ENCODE measurements at regions not wholly inside any gene's neighbourhood (a gene's known extent, or its start where the extent isn't known, plus 50 kb on each side); places are given as distances from the start of the nearest gene placed in this dataset.

- FAIRE-seq (no peak), DNase-seq (ENCODE audit: low spot score) (no peak)
Measured at GRCh38 chr10:2867788-2868299, 199.5 kb upstream of the PFKP start.

DNA sequence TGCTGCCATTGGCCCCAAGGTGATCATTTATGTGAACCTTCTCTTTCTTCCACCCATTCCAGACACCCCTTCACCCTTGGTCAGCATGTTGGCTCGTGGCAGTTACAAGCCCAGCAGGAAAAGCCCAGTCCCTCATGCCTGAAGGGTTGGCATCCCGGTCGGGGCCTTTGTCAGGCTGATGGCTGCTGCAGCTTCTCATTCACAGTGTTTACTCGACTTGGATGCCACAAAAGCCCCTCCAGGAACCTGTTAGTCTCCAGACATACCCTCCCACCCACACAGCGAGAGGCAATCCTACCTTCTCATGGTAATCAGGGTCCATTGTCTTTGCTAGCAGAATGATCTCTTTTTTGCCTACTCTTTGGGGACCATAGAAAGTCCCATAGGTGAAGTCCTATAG is 200.8 kb upstream of the PFKP start:
- FAIRE-seq: no peak
- no peak for DNase-seq (ENCODE audit: low spot score)

- FAIRE-seq: no peak
- DNase-seq (ENCODE audit: low spot score): no peak
Measured at GRCh38 chr10:2861632-2862210, 205.6 kb upstream of the PFKP start.

DNA sequence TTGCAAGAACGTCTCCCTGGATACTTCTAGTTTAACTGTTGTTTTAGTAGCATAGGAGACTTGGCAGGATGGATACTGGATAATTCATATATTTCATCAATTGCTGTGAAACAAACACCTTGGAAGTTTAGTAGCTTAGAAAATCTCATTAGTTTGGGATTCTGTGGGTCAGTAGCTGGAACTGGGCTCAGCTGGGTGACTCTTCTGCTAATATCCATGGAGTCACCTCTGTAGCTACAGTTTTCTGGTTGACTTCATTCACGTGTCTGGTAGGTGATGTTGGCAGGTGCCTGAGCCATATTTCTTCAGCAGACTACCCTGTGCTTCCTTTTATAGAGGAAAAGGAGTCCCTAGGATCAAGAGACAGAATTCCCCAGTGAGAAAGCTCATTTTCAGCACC is 208.9 kb upstream of the PFKP start:
- DNase-seq (ENCODE audit: low spot score) (no peak), FAIRE-seq (no peak)

DNA sequence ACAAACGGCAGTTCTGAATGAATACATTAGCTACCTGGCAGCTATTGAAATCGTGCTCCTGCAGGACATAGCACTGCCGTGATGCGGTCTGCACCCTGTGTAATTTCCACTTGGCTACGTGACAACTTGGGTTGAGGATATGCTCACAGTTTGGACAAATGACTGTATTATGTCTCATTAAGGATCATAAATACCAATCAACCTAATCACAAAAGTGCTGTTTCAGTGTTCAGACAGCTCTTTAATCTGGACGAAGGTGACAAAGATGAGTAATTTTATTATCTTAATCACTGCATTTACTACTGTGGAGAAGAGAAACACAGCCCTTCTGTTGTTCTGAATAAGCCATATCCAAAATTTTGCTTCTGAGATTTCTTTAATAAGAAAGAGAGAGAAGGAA is 210.8 kb upstream of the PFKP start:
- no peak for FAIRE-seq
- no peak for DNase-seq (ENCODE audit: low spot score)

DNA sequence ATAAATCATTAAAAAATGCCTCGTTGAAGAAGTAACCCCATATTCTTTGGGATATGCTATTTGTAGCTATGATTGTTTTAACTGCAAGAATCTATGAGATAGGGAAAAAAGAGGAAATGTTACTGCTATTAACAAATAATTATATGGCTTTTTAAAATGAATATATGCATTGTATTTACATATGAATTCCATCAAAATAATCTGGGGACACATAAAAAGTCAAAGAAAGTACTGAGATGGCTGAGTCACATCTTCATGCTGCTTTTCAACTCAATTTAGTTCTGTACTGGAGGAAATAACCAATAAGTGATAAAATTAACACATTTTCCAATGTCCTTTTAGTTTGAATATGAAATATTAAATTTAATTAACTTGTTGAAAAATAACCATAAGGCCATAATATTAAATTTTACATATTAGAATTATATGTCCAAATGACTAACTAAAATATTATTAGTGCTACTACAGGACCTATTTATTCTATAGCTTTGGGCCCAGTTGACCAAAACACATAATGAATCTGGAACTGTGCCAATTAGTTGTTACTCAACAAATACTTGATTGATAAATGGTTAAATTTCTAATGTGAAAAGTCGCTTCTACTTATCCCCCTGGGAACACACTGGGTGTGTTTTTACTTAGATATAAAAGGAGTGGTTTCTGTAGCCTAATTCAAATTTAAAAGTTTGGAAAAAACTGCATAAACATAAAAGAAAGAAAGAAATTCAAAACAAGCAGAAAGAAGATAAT is 214.6 kb upstream of the PFKP start:
- FAIRE-seq (no peak), DNase-seq (ENCODE audit: low spot score) (no peak)

- DNase-seq (ENCODE audit: low spot score): no peak
- no peak for FAIRE-seq
Measured at GRCh38 chr10:2851566-2851965, 215.8 kb upstream of the PFKP start.

- no peak for FAIRE-seq
- no peak for DNase-seq (ENCODE audit: low spot score)
Measured at GRCh38 chr10:2850202-2850601, 217.1 kb upstream of the PFKP start.

- DNase-seq (ENCODE audit: low spot score) (no peak), FAIRE-seq (no peak)
Measured at GRCh38 chr10:2844925-2845324, 222.4 kb upstream of the PFKP start.

- FAIRE-seq (no peak), DNase-seq (ENCODE audit: low spot score) (peak; percentile 12)
Measured at GRCh38 chr10:2839081-2839725, 228.1 kb upstream of the PFKP start.

GRCh38 chr10:2837674-2838073 is 229.7 kb upstream of the PFKP start:
- no peak for DNase-seq (ENCODE audit: low spot score)
- no peak for FAIRE-seq

DNA sequence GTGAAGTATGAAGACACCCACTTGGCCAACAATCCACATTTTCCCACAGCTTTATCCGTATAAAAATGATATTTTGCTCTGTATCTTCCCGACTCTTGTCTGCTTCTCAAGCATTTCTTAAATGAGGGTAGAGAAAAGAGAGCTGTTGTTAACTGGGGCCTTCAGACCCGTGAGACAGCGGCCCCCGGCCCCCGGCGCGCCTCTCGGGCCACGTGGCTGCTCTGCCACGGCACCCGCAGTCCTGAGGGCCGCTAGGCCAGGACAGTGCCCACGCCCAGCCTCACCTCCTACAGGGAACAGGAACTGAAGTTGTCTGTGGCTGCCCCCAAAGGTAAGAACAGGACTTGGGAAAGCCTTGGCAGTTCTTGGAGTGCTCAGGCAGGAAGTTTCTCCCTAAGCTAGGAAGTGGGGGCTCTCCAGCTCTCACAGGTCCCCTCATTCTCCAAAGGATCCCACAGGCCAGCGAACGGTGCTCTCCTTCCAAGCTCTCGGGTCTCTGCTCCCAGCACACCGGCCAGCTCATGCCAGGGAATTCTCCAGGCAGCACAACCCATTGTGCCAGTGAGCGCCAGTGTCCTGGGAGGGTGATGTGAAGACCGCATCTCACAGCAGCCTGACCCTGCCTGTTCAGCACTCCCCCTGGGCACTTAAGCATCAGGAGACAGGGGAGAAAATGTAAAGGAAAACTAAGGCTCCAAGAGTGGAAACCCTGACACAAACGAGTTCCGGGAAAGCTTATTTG is 230.3 kb upstream of the PFKP start:
- FAIRE-seq (no peak), DNase-seq (ENCODE audit: low spot score) (no peak)

DNA sequence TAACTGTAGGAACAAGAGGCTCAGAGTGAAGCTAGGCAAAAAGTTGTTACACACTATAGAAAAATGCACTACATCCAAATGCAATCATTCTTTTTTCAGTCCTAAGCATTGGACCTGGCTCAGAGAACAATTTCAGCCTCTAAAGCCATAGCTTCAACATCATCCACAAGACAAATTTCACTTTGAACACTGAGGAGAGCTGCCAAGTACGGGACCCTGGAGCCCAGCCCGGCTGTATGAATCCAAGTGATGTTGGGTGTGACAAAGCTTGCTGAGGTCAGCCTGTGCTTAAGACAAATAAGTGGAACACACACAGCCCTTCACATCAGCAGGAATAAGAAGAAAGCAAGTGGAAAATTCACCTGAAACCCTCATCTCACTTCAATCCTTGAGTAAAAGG is 233.1 kb upstream of the PFKP start:
- DNase-seq (ENCODE audit: low spot score) (no peak), FAIRE-seq (no peak)

- no peak for FAIRE-seq
- DNase-seq (ENCODE audit: low spot score): no peak
Measured at GRCh38 chr10:2831509-2831908, 235.8 kb upstream of the PFKP start.

DNA sequence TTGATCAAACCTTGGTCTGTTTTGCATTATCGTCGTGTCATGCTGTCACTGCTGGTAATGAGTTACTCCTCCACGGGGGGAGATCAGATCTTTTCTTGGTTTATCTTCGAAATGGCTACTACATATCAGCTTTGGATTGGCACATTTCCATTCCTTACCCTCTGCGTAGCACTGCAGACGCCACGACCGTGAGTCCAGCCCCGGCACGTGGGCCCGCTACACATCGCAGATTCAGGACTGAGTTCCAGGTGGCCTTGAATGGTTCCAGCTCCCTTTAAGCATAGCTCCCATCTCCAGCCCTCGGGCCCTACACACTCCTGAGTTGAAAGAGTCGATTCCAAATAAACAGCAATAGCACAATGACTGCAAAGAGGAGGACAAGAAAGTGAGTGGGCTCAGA is 238.6 kb upstream of the PFKP start:
- no peak for DNase-seq (ENCODE audit: low spot score)
- FAIRE-seq: no peak

- FAIRE-seq: no peak
- no peak for DNase-seq (ENCODE audit: low spot score)
Measured at GRCh38 chr10:2826675-2827074, 240.7 kb upstream of the PFKP start.

DNA sequence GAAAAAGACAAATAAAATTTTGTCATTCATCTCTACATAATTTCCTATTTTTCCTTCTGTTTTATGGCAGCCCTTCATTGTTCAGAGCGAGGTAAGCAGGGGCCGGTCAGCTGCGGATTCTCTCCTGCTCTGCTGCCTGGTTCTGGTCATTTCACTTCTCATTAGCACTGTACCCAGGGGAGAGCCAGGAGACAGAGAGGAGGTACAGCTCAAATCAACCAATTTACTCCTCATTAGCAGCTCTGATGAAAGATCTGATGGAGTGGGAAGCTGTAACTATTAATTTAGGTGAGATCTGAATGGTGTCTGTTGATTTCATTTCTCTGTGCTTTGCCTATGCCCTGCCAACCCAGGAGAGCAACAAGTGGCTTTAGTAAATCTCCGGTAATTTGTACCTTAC is 241.5 kb upstream of the PFKP start:
- FAIRE-seq (no peak), DNase-seq (ENCODE audit: low spot score) (no peak)

- DNase-seq (ENCODE audit: low spot score) (no peak), FAIRE-seq (no peak)
Measured at GRCh38 chr10:2817940-2818636, 249.3 kb upstream of the PFKP start.

DNA sequence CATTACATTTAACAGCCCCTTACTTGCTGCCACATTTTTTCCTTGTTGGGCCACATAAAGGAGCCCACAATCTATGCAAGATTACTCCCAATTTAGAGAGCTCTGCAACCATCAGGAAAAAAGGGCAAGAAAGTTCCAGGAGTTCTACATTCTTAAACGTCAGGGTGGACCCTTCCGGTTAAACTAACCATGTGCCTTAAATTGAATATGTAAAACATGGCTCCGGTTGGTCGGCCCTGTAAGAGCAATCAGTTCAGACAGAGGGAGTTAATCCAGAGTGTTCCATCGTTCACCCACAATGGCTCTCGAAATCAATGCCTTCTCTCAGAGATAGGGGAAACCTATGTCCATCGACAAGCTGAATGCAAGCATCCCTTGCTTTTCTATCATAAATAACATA is 253.7 kb upstream of the PFKP start:
- DNase-seq (ENCODE audit: low spot score): no peak
- FAIRE-seq: no peak

DNA sequence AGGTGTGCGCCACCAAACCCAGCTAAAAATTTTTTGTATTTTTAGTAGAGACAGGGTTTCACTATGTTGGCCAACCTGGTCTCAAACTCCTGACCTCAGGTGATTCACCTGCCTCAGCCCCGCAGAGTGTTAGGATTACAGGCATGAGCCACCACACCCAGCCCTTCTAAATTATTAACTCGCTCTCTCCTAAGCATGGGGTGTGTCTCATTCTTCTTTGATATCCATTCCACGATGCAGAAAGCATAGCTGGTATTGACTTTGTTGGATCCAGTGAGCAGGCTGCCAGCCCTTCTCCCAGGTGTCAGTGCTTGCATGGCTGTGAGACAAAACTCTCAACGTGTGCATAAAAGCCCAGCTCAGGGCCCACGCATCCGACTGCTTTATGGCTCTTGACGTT is 254.1 kb upstream of the PFKP start:
- DNase-seq (ENCODE audit: low spot score): no peak
- FAIRE-seq: no peak

- no peak for FAIRE-seq
Measured at GRCh38 chr10:2812631-2813030, 254.7 kb upstream of the PFKP start.

More at GRCh38 chr10:2812631-2813030, 254.7 kb upstream of the PFKP start:
- no peak for DNase-seq (ENCODE audit: low spot score)
